ENCODE measurements at regions not wholly inside any gene's neighbourhood (a gene's known extent, or its start where the extent isn't known, plus 50 kb on each side); places are given as distances from the start of the nearest gene placed in this dataset.

DNA sequence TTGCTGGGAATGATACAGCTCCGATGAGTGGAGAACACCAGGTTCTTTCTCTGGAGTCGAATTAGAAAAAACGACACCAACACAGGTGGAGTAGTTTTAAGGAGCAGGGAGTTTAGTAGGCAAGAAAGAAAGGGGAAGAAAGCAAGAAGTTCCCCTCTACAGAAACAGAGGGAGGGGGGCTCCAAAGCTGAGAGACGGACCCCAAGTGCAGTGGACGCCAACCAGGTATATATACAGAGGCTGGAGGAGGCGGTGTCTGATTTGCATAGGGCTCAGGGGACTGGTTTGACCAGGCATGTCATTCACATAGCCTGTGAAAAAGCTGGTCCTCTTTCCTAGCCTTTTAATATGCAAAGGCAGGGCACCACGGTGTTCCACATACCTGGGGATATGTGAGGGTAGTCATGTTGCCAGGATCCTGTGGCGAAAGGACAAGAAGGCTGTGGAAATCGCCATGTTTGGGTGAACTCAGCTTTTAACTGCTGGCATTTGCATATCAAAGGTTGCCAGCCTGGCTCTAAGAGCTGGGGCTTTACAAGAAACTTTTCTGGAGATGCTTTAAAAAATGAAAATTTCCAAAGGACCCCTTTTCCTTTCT, 887.4 kb upstream of the EPHA6 start:
- DNase-seq (ENCODE audit: insufficient read length, low spot score) (no peak), FAIRE-seq (no peak)
- TF ChIP-seq, protein P1, sequence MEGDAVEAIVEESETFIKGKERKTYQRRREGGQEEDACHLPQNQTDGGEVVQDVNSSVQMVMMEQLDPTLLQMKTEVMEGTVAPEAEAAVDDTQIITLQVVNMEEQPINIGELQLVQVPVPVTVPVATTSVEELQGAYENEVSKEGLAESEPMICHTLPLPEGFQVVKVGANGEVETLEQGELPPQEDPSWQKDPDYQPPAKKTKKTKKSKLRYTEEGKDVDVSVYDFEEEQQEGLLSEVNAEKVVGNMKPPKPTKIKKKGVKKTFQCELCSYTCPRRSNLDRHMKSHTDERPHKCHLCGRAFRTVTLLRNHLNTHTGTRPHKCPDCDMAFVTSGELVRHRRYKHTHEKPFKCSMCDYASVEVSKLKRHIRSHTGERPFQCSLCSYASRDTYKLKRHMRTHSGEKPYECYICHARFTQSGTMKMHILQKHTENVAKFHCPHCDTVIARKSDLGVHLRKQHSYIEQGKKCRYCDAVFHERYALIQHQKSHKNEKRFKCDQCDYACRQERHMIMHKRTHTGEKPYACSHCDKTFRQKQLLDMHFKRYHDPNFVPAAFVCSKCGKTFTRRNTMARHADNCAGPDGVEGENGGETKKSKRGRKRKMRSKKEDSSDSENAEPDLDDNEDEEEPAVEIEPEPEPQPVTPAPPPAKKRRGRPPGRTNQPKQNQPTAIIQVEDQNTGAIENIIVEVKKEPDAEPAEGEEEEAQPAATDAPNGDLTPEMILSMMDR (IDR thresholded peaks at IDR 0.05; ENCODE audit: insufficient read depth, missing control alignments) = no peak

GRCh38 chr3:95934181-95934580, 880.2 kb upstream of the EPHA6 start:
- FAIRE-seq = no peak
- TF ChIP-seq, protein P1 (IDR thresholded peaks at IDR 0.05; ENCODE audit: insufficient read depth, missing control alignments) = no peak
- DNase-seq (ENCODE audit: insufficient read length, low spot score) = no peak

DNA sequence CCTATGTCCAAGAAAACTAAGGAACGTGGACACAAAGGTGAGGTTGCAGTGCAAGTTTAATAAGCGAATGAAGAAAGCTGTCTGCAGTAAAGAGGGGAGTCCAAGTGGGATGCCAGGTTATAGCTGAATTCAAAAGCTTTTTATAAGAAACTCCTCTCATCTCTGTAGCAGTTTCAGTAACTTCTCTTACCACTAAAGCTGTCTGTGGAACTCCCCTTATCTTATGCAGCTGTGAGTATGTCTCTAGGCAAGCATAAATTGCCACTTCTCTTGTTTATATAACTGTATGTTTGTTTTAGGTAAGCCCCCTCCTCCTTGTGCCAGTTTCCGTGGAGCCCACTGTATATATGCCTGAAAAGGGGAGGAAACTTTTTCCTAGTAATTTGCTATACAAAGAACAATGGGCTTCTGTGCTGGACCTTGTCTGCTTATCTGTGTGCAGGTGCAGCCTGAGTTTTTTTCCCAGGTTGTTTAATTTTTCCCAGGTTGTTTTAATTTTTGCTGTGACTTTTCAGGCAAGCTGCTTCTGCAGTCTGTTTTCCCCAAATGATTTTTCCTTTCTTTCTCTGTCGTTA, 875.1 kb upstream of the EPHA6 start:
- DNase-seq (ENCODE audit: insufficient read length, low spot score) = no peak
- TF ChIP-seq, protein P1 (IDR thresholded peaks at IDR 0.05; ENCODE audit: insufficient read depth, missing control alignments) = no peak
- no peak for FAIRE-seq

- no peak for DNase-seq (ENCODE audit: insufficient read length, low spot score)
- TF ChIP-seq, protein P1 (IDR thresholded peaks at IDR 0.05; ENCODE audit: insufficient read depth, missing control alignments) = no peak
- FAIRE-seq = no peak
Measured at GRCh38 chr3:95965704-95966336, 848.6 kb upstream of the EPHA6 start.

- FAIRE-seq = no peak
- no peak for DNase-seq (ENCODE audit: insufficient read length, low spot score)
- TF ChIP-seq, protein P1 (IDR thresholded peaks at IDR 0.05; ENCODE audit: insufficient read depth, missing control alignments) = no peak
Measured at GRCh38 chr3:95971573-95971972, 842.8 kb upstream of the EPHA6 start.

DNA sequence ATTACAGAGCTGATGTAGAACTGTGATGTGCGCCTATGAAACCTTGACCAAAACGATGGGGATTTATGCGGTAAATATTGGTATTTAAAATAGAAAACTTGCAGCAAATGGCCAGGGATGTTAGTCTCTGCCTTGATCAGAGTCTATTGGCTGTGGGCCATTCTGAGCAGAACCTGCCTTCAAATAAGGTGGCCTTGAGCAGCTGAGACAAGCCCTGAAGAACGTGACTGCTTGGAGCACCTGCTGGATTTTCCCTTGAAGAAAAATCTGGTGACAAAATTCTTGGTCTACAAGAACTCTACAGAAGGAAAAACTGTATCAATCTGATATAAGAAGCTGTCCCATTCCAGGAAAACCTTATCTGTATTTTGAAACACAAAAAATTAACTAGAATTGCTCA, 820.1 kb upstream of the EPHA6 start:
- no peak for DNase-seq (ENCODE audit: insufficient read length, low spot score)
- no peak for FAIRE-seq
- TF ChIP-seq, protein P1 (IDR thresholded peaks at IDR 0.05; ENCODE audit: insufficient read depth, missing control alignments) = no peak

GRCh38 chr3:96000966-96001365, 813.4 kb upstream of the EPHA6 start:
- FAIRE-seq (no peak), DNase-seq (ENCODE audit: insufficient read length, low spot score) (no peak)
- TF ChIP-seq, protein P1 (IDR thresholded peaks at IDR 0.05; ENCODE audit: insufficient read depth, missing control alignments) = no peak
